IMR-90 (cell line): ENCODE measurements at regions not wholly inside any gene's neighbourhood (a gene's known extent, or its start where the extent isn't known, plus 50 kb on each side); places are given as distances from the start of the nearest gene placed in this dataset.

ENCODE experiments used
- ATAC-seq: fragments of 200-7000 bp; cut with Tn5 transposase; 2 replicates; pipeline ENCODE4 v1.9.1; 2020; ENCODE audit warnings: low read depth, mild to moderate bottlenecking, moderate library complexity
- BruUV-seq: library from RNA; stranded (reverse); fragments of 400-500 nt; replicated peaks from 2 replicates; lab custom pipeline; 2021; lab: Mats Ljungman, UMichigan
- CTCF ChIA-PET: fragments of 300-600 bp; formaldehyde crosslinking; extraction: SDS; loops from one replicate; lab custom pipeline; 2021; ENCODE audit warnings: antibody characterized with exemption; lab: Yijun Ruan, JAX
- POLR2A ChIA-PET: fragments of 300-600 bp; sonication (Branson Sonifier 250); formaldehyde crosslinking; loops from one replicate; lab custom pipeline; 2022; ENCODE audit warnings: antibody characterized with exemption; ENCODE audit not compliant: unreplicated experiment; lab: Charles Lee
- DNase-seq: peaks from one replicate; pipeline ENCODE4 v3.0.0; 2013
- H2AFZ ChIP-seq: replicated peaks from 2 replicates; pipeline ENCODE3; 2013; ENCODE audit warnings: low read length, mild to moderate bottlenecking; ENCODE audit not compliant: poor library complexity
- H2AK5ac ChIP-seq: 2 replicates; pipeline ENCODE4 v1.6.1; 2013; ENCODE audit warnings: low read depth, low read length, inconsistent platforms
- H2AK9ac ChIP-seq: replicated peaks from 2 replicates; pipeline ENCODE3; 2013; ENCODE audit warnings: mild to moderate bottlenecking, low read depth, low read length, moderate library complexity; ENCODE audit not compliant: poor library complexity
- H2BK120ac ChIP-seq: 2 replicates; pipeline ENCODE4 v1.6.1; 2013; ENCODE audit warnings: low read depth, low read length, inconsistent platforms
- H2BK15ac ChIP-seq: 3 replicates; pipeline ENCODE4 v1.6.1; 2013; ENCODE audit warnings: low read depth, low read length, inconsistent platforms
- H2BK20ac ChIP-seq: 2 replicates; pipeline ENCODE4 v1.6.1; 2013; ENCODE audit warnings: low read depth, mild to moderate bottlenecking, inconsistent platforms, low read length, moderate library complexity
- H2BK5ac ChIP-seq: 2 replicates; pipeline ENCODE4 v1.6.1; 2013; ENCODE audit warnings: mild to moderate bottlenecking, low read depth, low read length, inconsistent platforms; ENCODE audit not compliant: poor library complexity, severe bottlenecking
- H3K14ac ChIP-seq: replicated peaks from 2 replicates; pipeline ENCODE4 v1.6.1; 2013; ENCODE audit warnings: low read depth, low read length, inconsistent platforms
- H3K18ac ChIP-seq: 2 replicates; pipeline ENCODE4 v1.6.1; 2013; ENCODE audit warnings: low read depth, low read length, control low read depth
- H3K23ac ChIP-seq: 2 replicates; pipeline ENCODE4 v1.6.1; 2013; ENCODE audit warnings: low read depth, low read length, inconsistent platforms
- H3K27ac ChIP-seq: 2 replicates; pipeline ENCODE4 v1.5.1; 2013; ENCODE audit warnings: mild to moderate bottlenecking, control low read depth, low read length; ENCODE audit not compliant: insufficient read depth
- H3K27me3 ChIP-seq: 2 replicates; pipeline ENCODE4 v1.6.1; 2013; ENCODE audit warnings: low read length; ENCODE audit not compliant: control insufficient read depth, insufficient read depth
- H3K36me3 ChIP-seq: 2 replicates; pipeline ENCODE4 v1.6.1; 2013; ENCODE audit warnings: low read length, mixed read lengths; ENCODE audit not compliant: control insufficient read depth, insufficient read depth
- H3K4ac ChIP-seq: 2 replicates; pipeline ENCODE4 v1.6.1; 2013; ENCODE audit warnings: low read depth, low read length, inconsistent platforms
- H3K4me1 ChIP-seq: 2 replicates; pipeline ENCODE4 v1.6.1; 2013; ENCODE audit warnings: low read length, mixed read lengths; ENCODE audit not compliant: control insufficient read depth, insufficient read depth
- H3K4me2 ChIP-seq: 2 replicates; pipeline ENCODE4 v1.6.1; 2013; ENCODE audit warnings: low read depth, mild to moderate bottlenecking, control low read depth, low read length, moderate library complexity
- H3K4me3 ChIP-seq: 2 replicates; pipeline ENCODE4 v1.5.1; 2013; ENCODE audit warnings: low read depth, mild to moderate bottlenecking, control low read depth, low read length, moderate library complexity; ENCODE audit not compliant: insufficient read depth
- H3K56ac ChIP-seq: 2 replicates; pipeline ENCODE4 v1.6.1; 2013; ENCODE audit warnings: low read length, inconsistent platforms; ENCODE audit not compliant: insufficient read depth; ENCODE audit errors: extremely low read depth
- H3K79me1 ChIP-seq, 2 experiments: 2 replicates each; pipeline ENCODE4 v1.6.1; 2013; ENCODE audit warnings: low read length in 2 of 2, inconsistent platforms in 1 of 2, low read depth in 1 of 2
- H3K9ac ChIP-seq: 2 replicates; pipeline ENCODE4 v1.6.1; 2013; ENCODE audit warnings: low read depth, low read length, control low read depth
- H3K9me1 ChIP-seq: 2 replicates; pipeline ENCODE4 v1.6.1; 2013; ENCODE audit warnings: low read length, inconsistent platforms; ENCODE audit not compliant: insufficient read depth
- H3K9me3 ChIP-seq: 2 replicates; pipeline ENCODE4 v1.6.1; 2013; ENCODE audit warnings: low read length; ENCODE audit not compliant: control insufficient read depth, insufficient read depth
- H4K20me1 ChIP-seq: 2 replicates; pipeline ENCODE4 v1.6.1; 2013; ENCODE audit warnings: low read length, inconsistent platforms; ENCODE audit not compliant: insufficient read depth
- H4K5ac ChIP-seq: 2 replicates; pipeline ENCODE4 v1.6.1; 2013; ENCODE audit warnings: mild to moderate bottlenecking, low read depth, low read length, control low read depth
- H4K8ac ChIP-seq, 2 experiments: 2 replicates each; pipeline ENCODE4 v1.6.1; 2013; ENCODE audit warnings: low read depth in 2 of 2, low read length in 2 of 2, control low read depth in 1 of 2, inconsistent platforms in 1 of 2
- H4K91ac ChIP-seq: 2 replicates; pipeline ENCODE4 v1.6.1; 2013; ENCODE audit warnings: low read depth, low read length, inconsistent platforms; ENCODE audit not compliant: insufficient read depth
- BHLHE40 ChIP-seq: fragments of 150-350 bp; IDR thresholded peaks from 2 replicates; pipeline ENCODE4 v1.6.1; 2016; ENCODE audit warnings: mild to moderate bottlenecking, low read depth, low read length
- FOS ChIP-seq: fragments of 150-350 bp; IDR thresholded peaks from 2 replicates; pipeline ENCODE4 v1.6.1; 2016; ENCODE audit warnings: low read depth, low read length
- MAFK ChIP-seq: IDR thresholded peaks from 2 replicates; pipeline ENCODE4 v1.6.1; 2012; ENCODE audit warnings: low read depth, low read length, improper control_type of control experiment
- MAZ ChIP-seq: IDR thresholded peaks from 2 replicates; pipeline ENCODE4 v1.6.1; 2012; ENCODE audit warnings: low read depth, mild to moderate bottlenecking, low read length, improper control_type of control experiment, moderate library complexity, borderline replicate concordance
- MXI1 ChIP-seq: IDR thresholded peaks from 2 replicates; pipeline ENCODE4 v1.6.1; 2012; ENCODE audit warnings: low read depth, mild to moderate bottlenecking, low read length, moderate library complexity, borderline replicate concordance
- POLR2A ChIP-seq: IDR thresholded peaks from 2 replicates; pipeline ENCODE4 v1.6.1; 2012; ENCODE audit warnings: mild to moderate bottlenecking, low read depth, low read length
- RFX5 ChIP-seq: IDR thresholded peaks from 2 replicates; pipeline ENCODE4 v1.8.0; 2012; ENCODE audit warnings: low read depth, mild to moderate bottlenecking, low read length, moderate library complexity
- dilution Hi-C: fragments of 300-500 bp; cut with HindIII; formaldehyde crosslinking; loops from one replicate; pipeline ENCODE4 v1.14.3; 2018; ENCODE audit warnings: low sequenced_read_pairs; ENCODE audit not compliant: unreplicated experiment
- in situ Hi-C: fragments of 300-500 bp; cut with MboI; formaldehyde crosslinking; loops from 3 replicates; pipeline ENCODE4 v1.14.3; 2019; ENCODE audit warnings: low sequenced_read_pairs, inconsistent platforms, mixed read lengths
- intact Hi-C: fragments of 100-400 bp; cut with micrococcal nuclease; formaldehyde crosslinking; loops from 2 replicates; pipeline ENCODE4 v1.10.0; 2022
- TF ChIP-seq, protein P1 (sequence below): conservative IDR thresholded peaks from 2 replicates; pipeline ENCODE4 v1.5.1; 2012; ENCODE audit warnings: mild to moderate bottlenecking, low read depth, low read length, improper control_type of control experiment

GRCh38 chr4:159649237-159649636 lies 546.4 kb downstream of the RAPGEF2 start:
- Histone ChIP-seq H4K8ac (no peak overlapping the region), H3K27ac (no peak overlapping the region), H3K56ac (no peak overlapping the region), H4K5ac (no peak overlapping the region), H3K18ac (no peak overlapping the region), H3K9me1 (no peaks in the 10 kb centered on the region), H3K4me2 (no peak overlapping the region), H3K23ac (no peak overlapping the region), H3K36me3 (no peaks in the 10 kb centered on the region), H3K4me3 (no peak overlapping the region), H2BK5ac (no peak overlapping the region), H2BK20ac (no peak overlapping the region), H3K27me3 (no peaks in the 10 kb centered on the region), H3K79me1 (no peaks in the 10 kb centered on the region), H4K91ac (no peak overlapping the region), H3K4ac (no peak overlapping the region), H3K9ac (no peak overlapping the region), H3K14ac (no peak overlapping the region), H2AFZ (no peak overlapping the region), H2AK5ac (no peak overlapping the region), H2AK9ac (no peak overlapping the region), H2BK120ac (no peak overlapping the region), H3K9me3 (peaks cover 6% of the 10 kb centered on the region), H2BK15ac (no peak overlapping the region), H3K4me1 (no peaks in the 10 kb centered on the region), H4K20me1 (no peaks in the 10 kb centered on the region)
- dilution Hi-C loops: no loop called here
- no peak for ATAC-seq
- BruUV-seq: no TSS peak
- DNase-seq: no peak
- ChIA-PET POLR2A (no interaction called here), CTCF (no interaction called here)
- in situ Hi-C loops: no loop called here
- no peak for TF ChIP-seq MXI1
- TF ChIP-seq MAZ: no peak
- TF ChIP-seq POLR2A: no peak
- TF ChIP-seq, protein P1, sequence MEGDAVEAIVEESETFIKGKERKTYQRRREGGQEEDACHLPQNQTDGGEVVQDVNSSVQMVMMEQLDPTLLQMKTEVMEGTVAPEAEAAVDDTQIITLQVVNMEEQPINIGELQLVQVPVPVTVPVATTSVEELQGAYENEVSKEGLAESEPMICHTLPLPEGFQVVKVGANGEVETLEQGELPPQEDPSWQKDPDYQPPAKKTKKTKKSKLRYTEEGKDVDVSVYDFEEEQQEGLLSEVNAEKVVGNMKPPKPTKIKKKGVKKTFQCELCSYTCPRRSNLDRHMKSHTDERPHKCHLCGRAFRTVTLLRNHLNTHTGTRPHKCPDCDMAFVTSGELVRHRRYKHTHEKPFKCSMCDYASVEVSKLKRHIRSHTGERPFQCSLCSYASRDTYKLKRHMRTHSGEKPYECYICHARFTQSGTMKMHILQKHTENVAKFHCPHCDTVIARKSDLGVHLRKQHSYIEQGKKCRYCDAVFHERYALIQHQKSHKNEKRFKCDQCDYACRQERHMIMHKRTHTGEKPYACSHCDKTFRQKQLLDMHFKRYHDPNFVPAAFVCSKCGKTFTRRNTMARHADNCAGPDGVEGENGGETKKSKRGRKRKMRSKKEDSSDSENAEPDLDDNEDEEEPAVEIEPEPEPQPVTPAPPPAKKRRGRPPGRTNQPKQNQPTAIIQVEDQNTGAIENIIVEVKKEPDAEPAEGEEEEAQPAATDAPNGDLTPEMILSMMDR: no peak
- TF ChIP-seq RFX5: no peak
- peak; percentile 98 for TF ChIP-seq MAFK
- TF ChIP-seq FOS: no peak
- no peak for TF ChIP-seq BHLHE40
- intact Hi-C loops: no loop called here
